Mucosa of gallbladder (tissue), 1 donor: ENCODE measurements at regions not wholly inside any gene's neighbourhood (a gene's known extent, or its start where the extent isn't known, plus 50 kb on each side); places are given as distances from the start of the nearest gene placed in this dataset.

Source experiments
- DNase-seq: peaks from one replicate; pipeline ENCODE4 v3.0.0-alpha.2; 2020; ENCODE audit warnings: low spot score
- donor health status: DM: no; HTN: no; CAD: no.

- DNase-seq, result no peak
These were observed 106.1 kb upstream of the ALDH1B1 start for GRCh38 chr9:38286357-38286756.

- DNase-seq, result no peak
These were observed 107.3 kb upstream of the ALDH1B1 start for GRCh38 chr9:38285236-38285635.

DNA sequence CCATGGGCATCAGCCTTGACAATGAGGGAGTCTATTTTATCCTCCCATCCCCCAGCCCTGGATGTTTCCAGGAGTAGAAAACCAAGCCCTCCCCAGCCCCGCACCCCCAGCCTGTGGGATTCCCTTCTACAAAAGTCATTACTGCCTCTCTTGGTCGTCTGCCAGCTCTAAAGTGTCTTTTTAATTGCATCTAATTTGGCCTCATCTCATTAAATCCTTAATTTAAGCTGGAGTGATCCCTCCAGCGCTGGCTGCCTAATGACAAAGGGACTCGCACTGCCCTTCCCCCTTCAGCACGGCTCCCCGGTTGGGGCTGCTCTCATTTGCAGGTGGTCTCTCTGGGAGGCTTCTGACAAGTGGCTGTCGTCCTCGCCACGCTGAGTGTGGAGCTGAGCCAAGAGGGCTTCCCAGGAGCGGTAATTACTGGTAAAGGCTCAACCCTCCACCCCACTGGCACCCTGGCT lies 107.9 kb upstream of the ALDH1B1 start:
- DNase-seq, result no peak

DNA sequence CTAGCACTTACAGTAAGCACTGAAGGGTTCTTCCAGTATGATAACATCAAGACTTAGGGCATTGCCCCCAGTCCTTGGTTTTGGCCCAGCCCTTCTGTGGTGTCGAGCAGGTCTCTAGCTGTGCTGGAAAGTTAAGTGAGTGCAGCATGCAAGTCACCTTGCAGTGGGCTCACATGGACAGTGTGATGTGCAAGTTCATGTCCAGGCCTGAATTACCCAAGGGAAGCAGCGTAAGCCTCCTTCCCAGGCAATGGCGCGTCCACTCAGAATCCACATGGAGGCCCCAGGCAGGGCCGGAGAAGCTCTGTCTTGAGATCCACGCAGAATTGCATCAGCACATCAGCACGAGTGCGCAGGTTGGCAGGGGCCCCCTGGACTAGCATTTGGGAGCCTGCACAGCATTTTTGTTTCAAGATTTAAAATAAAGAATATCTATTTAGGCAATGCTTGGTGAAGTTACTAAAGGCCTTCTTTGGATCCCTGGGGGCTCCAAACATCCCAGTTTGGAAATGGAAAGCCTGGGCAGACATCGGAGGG lies 108.4 kb upstream of the ALDH1B1 start:
- no peak for DNase-seq

- no peak for DNase-seq
These were observed 109.7 kb upstream of the ALDH1B1 start for GRCh38 chr9:38282756-38283155.

GRCh38 chr9:38281917-38282316 lies 110.6 kb upstream of the ALDH1B1 start:
- DNase-seq, result no peak

DNA sequence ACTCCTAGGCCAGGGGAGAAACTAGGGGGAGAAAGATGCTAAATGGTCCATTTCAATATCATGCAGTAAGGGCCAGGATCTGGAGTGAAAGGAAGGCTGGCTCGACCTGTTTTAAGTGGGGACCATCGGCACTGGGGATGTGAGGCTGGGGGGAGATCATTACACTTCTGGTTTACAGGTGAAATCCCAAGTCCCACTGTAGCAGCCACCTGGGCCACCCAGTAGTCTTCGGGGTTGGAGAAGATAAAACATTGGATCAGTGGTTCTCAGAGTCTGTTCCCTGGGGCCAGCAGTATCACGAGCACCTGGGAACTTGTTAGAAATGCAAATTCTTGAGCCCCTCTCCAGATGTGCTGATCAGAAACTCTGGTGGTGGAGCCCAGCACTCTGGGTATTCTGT lies 111.3 kb upstream of the ALDH1B1 start:
- DNase-seq, result no peak

GRCh38 chr9:38280251-38280800 lies 112.2 kb upstream of the ALDH1B1 start:
- no peak for DNase-seq

GRCh38 chr9:38278931-38279679 lies 113.4 kb upstream of the ALDH1B1 start:
- DNase-seq, result no peak

DNA sequence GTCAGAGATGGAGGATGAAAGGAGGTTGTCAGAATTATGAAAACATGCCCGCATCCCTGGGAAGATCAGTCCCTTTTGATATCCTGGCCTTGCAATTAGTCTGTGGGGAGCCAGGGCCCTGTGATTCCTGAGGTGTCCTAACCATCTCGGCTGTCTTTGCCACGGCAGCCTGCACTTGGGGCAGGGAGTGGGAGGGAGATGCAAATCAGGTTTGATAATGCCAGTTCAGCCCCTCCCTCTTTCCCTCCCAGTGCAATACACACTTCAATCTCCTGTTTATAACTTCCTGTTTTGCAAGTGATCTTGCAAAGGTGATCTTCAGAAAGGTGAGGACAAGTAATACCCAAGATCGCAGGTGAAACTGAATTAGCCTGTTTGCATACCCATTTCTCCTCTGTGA lies 114.0 kb upstream of the ALDH1B1 start:
- DNase-seq, result no peak

- no peak for DNase-seq
These were observed 114.8 kb upstream of the ALDH1B1 start for GRCh38 chr9:38277601-38278200.

- no peak for DNase-seq
These were observed 115.6 kb upstream of the ALDH1B1 start for GRCh38 chr9:38276771-38277439.

DNA sequence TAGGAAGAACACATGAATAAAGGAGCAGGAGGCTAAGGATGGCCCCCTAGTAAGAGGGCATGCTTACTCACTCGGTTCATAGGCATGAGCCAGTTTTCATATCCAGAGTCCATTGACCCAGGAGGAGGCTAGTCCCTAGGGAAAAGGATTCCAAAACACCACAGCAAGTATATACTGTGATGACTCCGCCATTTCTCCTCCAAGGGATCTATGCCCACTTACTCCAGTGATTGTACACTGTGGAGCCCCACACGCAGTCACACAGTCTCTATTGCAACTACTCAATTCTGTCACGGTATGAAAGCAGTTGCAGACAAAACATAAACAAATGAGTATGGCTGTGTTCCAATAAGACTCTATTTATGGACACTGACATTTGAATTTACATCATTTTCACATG lies 117.7 kb upstream of the ALDH1B1 start:
- DNase-seq, result no peak

DNA sequence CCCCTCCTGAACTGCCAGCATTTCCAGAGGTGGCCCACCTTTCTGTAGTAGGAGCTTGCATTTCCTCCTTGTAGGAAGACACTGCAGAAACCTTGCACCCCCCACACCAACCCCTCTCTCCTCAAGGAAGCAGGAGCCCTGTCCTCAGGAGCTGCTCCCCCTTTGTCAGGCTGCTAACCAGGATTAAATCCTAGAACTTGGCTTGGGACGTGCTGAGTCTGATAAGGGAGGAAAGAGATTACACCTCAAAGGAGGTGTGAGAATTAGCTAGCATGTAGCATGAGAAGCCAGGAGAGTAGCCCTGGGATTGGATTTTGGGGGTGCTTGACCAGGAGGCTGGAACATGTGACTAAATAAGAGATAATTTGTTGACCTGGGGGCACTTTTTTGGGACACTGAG lies 119.8 kb upstream of the ALDH1B1 start:
- DNase-seq, result no peak

DNA sequence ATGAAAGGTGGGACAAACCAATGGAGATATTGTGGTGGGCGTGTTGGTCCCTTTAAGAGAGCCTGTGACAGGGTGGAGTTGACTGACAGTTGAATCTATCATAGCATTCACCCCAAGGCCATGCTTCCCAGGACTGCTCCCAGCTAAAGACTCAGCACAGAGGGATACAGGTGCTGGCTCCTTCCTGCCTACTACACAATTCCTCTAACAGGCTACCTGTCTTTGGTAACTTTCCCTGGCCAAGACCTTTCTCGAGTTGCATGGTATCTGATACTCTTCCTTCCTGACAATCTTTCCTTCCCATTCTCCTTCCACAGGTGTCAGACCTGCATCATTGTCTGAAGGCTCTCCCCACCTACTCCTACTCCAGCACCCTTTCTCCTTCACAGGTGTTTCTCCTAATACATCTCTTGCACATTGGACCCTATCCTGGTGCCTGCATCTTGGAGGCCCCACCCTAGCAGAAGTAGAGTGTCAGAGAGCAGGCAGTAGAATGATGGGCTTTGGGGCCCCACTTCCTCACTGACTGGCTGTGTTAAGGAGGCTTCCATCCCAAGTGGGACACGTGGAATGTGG lies 120.7 kb upstream of the ALDH1B1 start:
- no peak for DNase-seq

DNA sequence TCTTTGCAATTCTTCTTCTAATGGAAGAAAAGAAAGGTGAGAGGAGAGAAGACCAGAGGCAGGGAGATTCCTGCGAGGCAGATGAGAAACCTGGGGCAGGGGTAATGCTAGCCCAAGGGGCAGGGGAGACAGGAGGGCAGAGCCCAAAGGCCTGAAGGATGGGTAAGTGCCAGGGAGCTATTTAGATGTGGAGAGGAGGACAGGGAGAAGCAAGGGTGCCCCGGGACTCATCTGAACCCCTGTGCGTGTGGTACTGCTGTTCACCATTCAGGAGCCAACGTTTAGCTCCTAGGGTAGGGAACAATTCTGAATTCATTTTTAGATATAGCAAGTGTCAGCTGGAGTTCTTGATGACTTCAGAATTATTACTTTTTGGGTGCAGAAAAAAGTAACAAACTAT lies 122.7 kb upstream of the ALDH1B1 start:
- DNase-seq, result no peak

GRCh38 chr9:38263532-38263931 lies 129.0 kb upstream of the ALDH1B1 start:
- no peak for DNase-seq

- DNase-seq, result no peak
These were observed 132.8 kb upstream of the ALDH1B1 start for GRCh38 chr9:38259519-38260218.

GRCh38 chr9:38259056-38259455 lies 133.4 kb upstream of the ALDH1B1 start:
- DNase-seq, result no peak

- no peak for DNase-seq
These were observed 134.8 kb upstream of the ALDH1B1 start for GRCh38 chr9:38257626-38258215.

- DNase-seq, result no peak
These were observed 136.0 kb upstream of the ALDH1B1 start for GRCh38 chr9:38256461-38256860.
